ENCODE measurements at regions not wholly inside any gene's neighbourhood (a gene's known extent, or its start where the extent isn't known, plus 50 kb on each side); places are given as distances from the start of the nearest gene placed in this dataset.

GRCh38 chr4:178463747-178464146, 1021.5 kb upstream of the AGA start:
- Histone ChIP-seq H3K27ac (ENCODE audit: low read depth in 1 of 2, low read length in 1 of 2) (no peak overlapping the region), H3K4me1 (ENCODE audit: control insufficient read depth in 5 of 5, insufficient read depth in 5 of 5, low read length in 5 of 5) (no peaks in the 10 kb centered on the region), H3K27me3 (ENCODE audit: control insufficient read depth in 3 of 3, insufficient read depth in 3 of 3, low read length in 2 of 3) (no peaks in the 10 kb centered on the region), H3K9ac (ENCODE audit: insufficient read depth in 1 of 2, low read length in 2 of 2) (no peak overlapping the region), H3K9me3 (ENCODE audit: control insufficient read depth in 4 of 4, insufficient read depth in 3 of 4, low read length in 3 of 4) (no peaks in the 10 kb centered on the region), H3K36me3 (ENCODE audit: control insufficient read depth in 4 of 4, insufficient read depth in 4 of 4, low read length in 4 of 4) (no peaks in the 10 kb centered on the region), H3K4me3 (no peak overlapping the region)
- WGBS, 2 donors = 90 to 94% methylated on average over 2 of the region's 2 CpGs
- no peak for DNase-seq
- no peak for ATAC-seq (ENCODE audit: insufficient read depth, low FRiP score)
- TF ChIP-seq CTCF (IDR thresholded peaks at IDR 0.05; ENCODE audit: control extremely low read depth, extremely low read depth) = no peak

- H3K9ac ChIP-seq (ENCODE audit: insufficient read depth in 1 of 2, low read length in 2 of 2) = no peak overlapping the region
- no peak overlapping the region for H3K27ac ChIP-seq (ENCODE audit: low read depth in 1 of 2, low read length in 1 of 2)
- no peaks in the 10 kb centered on the region for H3K9me3 ChIP-seq (ENCODE audit: control insufficient read depth in 4 of 4, insufficient read depth in 3 of 4, low read length in 3 of 4)
- H3K36me3 ChIP-seq (ENCODE audit: control insufficient read depth in 4 of 4, insufficient read depth in 4 of 4, low read length in 4 of 4) = no peaks in the 10 kb centered on the region
- H3K27me3 ChIP-seq (ENCODE audit: control insufficient read depth in 3 of 3, insufficient read depth in 3 of 3, low read length in 2 of 3) = no peaks in the 10 kb centered on the region
- DNase-seq (peak in 2 of 3 donors; percentile 14 to 40), ATAC-seq (ENCODE audit: insufficient read depth, low FRiP score) (no peak)
- TF ChIP-seq CTCF (IDR thresholded peaks at IDR 0.05; ENCODE audit: control extremely low read depth, extremely low read depth) = no peak
- 73 to 75% methylated on average over 4 of the region's 4 CpGs for WGBS, 2 donors
- no peak overlapping the region for H3K4me3 ChIP-seq
- no peaks in the 10 kb centered on the region for H3K4me1 ChIP-seq (ENCODE audit: control insufficient read depth in 5 of 5, insufficient read depth in 5 of 5, low read length in 5 of 5)
These were observed 1029.0 kb upstream of the AGA start for GRCh38 chr4:178470996-178471784.

GRCh38 chr4:178471994-178472393, 1029.8 kb upstream of the AGA start:
- H3K27ac ChIP-seq (ENCODE audit: low read depth in 1 of 2, low read length in 1 of 2) = no peak overlapping the region
- DNase-seq (no peak), ATAC-seq (ENCODE audit: insufficient read depth, low FRiP score) (no peak)
- no peak overlapping the region for H3K9ac ChIP-seq (ENCODE audit: insufficient read depth in 1 of 2, low read length in 2 of 2)
- H3K9me3 ChIP-seq (ENCODE audit: control insufficient read depth in 4 of 4, insufficient read depth in 3 of 4, low read length in 3 of 4) = no peaks in the 10 kb centered on the region
- H3K4me3 ChIP-seq = no peak overlapping the region
- no peaks in the 10 kb centered on the region for H3K27me3 ChIP-seq (ENCODE audit: control insufficient read depth in 3 of 3, insufficient read depth in 3 of 3, low read length in 2 of 3)
- H3K4me1 ChIP-seq (ENCODE audit: control insufficient read depth in 5 of 5, insufficient read depth in 5 of 5, low read length in 5 of 5) = no peaks in the 10 kb centered on the region
- H3K36me3 ChIP-seq (ENCODE audit: control insufficient read depth in 4 of 4, insufficient read depth in 4 of 4, low read length in 4 of 4) = no peaks in the 10 kb centered on the region
- TF ChIP-seq CTCF (IDR thresholded peaks at IDR 0.05; ENCODE audit: control extremely low read depth, extremely low read depth) = no peak
- 95 to 100% methylated on average over 2 of the region's 2 CpGs for WGBS, 2 donors
